ENCODE measurements at regions not wholly inside any gene's neighbourhood (a gene's known extent, or its start where the extent isn't known, plus 50 kb on each side); places are given as distances from the start of the nearest gene placed in this dataset.

DNA sequence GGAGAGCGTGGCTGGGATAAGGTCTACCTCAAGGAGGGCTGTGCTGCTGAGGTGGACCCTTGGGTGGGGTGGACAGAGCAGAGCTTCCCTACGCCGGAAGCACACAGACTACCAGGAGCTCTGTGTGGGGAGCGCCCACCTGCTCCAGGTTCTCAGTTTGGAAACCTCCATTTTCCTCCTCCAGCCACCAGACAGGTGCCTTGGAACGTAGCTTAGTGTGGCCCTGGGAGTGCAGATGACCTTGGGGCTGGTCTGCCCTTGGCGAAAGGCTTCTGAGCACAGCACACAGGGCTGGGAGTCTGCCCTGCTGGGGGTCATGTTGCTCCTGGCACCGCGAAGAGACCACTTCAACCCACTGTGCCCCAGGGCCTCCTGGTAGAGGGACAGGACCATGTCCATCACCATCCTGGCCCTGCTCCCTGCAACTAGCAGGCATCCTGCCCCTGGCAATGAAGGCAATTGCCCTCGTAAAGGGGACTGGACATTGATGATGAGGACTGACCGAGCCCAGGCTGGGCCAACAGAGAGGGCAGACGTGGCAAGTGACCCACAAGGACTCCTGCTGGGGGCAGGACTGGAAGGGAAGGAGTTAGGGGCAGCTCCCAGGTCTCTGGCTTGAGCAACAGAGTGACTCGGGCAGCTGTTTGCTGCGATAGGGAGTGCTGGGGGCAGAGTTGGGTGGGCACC, 214.7 kb downstream of the CYP26B1 start:
- no peak for TF ChIP-seq CTCF (IDR thresholded peaks at IDR 0.05; ENCODE audit: low read depth, low read length, missing control alignments)
- no peak overlapping the region for H3K4me3 ChIP-seq (ENCODE audit: low read depth, low read length)
- DNase-seq (ENCODE audit: low read depth): no peak
- in situ Hi-C loops (cut with HindIII; ENCODE audit: low sequenced_read_pairs): loop anchor here (5.0 to 10.0 kb wide), 2 partner anchors 396 to 642 kb away; no protein-coding TSS in a partner anchor

GRCh38 chr2:71932037-71932779, 215.5 kb downstream of the CYP26B1 start:
- in situ Hi-C loops (cut with HindIII; ENCODE audit: low sequenced_read_pairs): loop anchor here (5.0 to 10.0 kb wide), 2 partner anchors 395 to 643 kb away; no protein-coding TSS in a partner anchor
- DNase-seq (ENCODE audit: low read depth): no peak
- no peak for TF ChIP-seq CTCF (IDR thresholded peaks at IDR 0.05; ENCODE audit: low read depth, low read length, missing control alignments)
- H3K4me3 ChIP-seq (ENCODE audit: low read depth, low read length): no peak overlapping the region

- no peak for DNase-seq (ENCODE audit: low read depth)
- no peak overlapping the region for H3K4me3 ChIP-seq (ENCODE audit: low read depth, low read length)
- TF ChIP-seq CTCF (IDR thresholded peaks at IDR 0.05; ENCODE audit: low read depth, low read length, missing control alignments): no peak
- in situ Hi-C loops (cut with HindIII; ENCODE audit: low sequenced_read_pairs): loop anchor here (5.0 to 10.0 kb wide), 2 partner anchors 393 to 645 kb away; no protein-coding TSS in a partner anchor
Measured at GRCh38 chr2:71930049-71930681, 217.5 kb downstream of the CYP26B1 start.

GRCh38 chr2:71929482-71929772, 218.2 kb downstream of the CYP26B1 start:
- H3K4me3 ChIP-seq (ENCODE audit: low read depth, low read length): no peak overlapping the region
- no peak for DNase-seq (ENCODE audit: low read depth)
- in situ Hi-C loops (cut with HindIII; ENCODE audit: low sequenced_read_pairs): no loop called here
- no peak for TF ChIP-seq CTCF (IDR thresholded peaks at IDR 0.05; ENCODE audit: low read depth, low read length, missing control alignments)

DNA sequence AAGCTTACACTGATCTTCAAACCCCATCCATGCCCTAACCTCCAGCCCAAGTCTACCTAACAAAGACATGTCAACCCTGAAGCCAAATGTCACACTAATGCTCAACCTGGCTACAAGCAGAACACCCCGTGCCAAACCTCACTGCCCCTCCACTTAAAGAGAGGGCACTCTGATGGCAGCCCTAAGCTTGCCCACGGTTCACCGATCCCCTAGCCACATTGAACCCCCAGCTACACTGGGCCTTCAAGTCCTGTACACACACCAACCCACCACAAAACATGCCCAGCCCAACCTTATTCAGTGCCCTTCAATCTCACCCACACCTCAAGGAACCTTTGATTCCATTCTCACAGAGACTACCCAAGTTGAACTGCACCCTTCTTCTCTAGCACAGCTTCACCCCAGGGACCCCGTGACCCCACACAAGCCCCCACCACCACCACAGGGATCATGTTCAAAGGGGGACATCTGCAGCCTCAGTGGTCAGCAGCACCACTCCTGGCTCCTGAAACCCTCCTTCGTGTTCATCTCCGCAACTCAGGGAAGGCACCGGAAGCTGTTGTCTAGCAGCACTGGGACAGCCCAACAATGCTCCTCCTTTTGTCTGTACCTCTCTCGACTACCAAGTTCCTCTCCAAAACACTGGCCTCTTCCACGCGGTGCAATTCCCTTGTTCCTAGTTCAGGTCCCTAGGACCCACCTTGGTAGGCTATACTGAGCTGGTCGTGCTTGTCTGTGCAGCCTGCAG, 218.8 kb downstream of the CYP26B1 start:
- DNase-seq (ENCODE audit: low read depth): no peak
- in situ Hi-C loops (cut with HindIII; ENCODE audit: low sequenced_read_pairs): no loop called here
- H3K4me3 ChIP-seq (ENCODE audit: low read depth, low read length): no peak overlapping the region
- TF ChIP-seq CTCF (IDR thresholded peaks at IDR 0.05; ENCODE audit: low read depth, low read length, missing control alignments): no peak
